NOMO-1 treated with dmso at 0.1 percent for 144 hours (cell line): ENCODE measurements at regions not wholly inside any gene's neighbourhood (a gene's known extent, or its start where the extent isn't known, plus 50 kb on each side); places are given as distances from the start of the nearest gene placed in this dataset.
A peak's percentile ranks its signal among the peaks of the same experiment; 100 is the strongest.

Experiments
- DNase-seq: peaks from one replicate; lab custom pipeline; 2025; ENCODE audit not compliant: unreplicated experiment; lab: John Stamatoyannopoulos, UW

- DNase-seq: no peak
These were observed 215.8 kb downstream of the SPTSSA start for GRCh38 chr14:34246206-34246605.

- DNase-seq: no peak
These were observed 218.6 kb downstream of the SPTSSA start for GRCh38 chr14:34243401-34243800.

GRCh38 chr14:34243001-34243400 lies 219.0 kb downstream of the SPTSSA start:
- DNase-seq: no peak

- DNase-seq: no peak
These were observed 220.8 kb downstream of the SPTSSA start for GRCh38 chr14:34241185-34241711.

- no peak for DNase-seq
These were observed 223.4 kb downstream of the SPTSSA start for GRCh38 chr14:34238610-34239009.

GRCh38 chr14:34237677-34238076 lies 224.4 kb downstream of the SPTSSA start:
- DNase-seq: no peak

GRCh38 chr14:34237081-34237480 lies 225.0 kb downstream of the SPTSSA start:
- no peak for DNase-seq

GRCh38 chr14:34235643-34236300 lies 226.3 kb downstream of the SPTSSA start:
- DNase-seq: no peak

GRCh38 chr14:34234258-34234657 lies 227.8 kb downstream of the SPTSSA start:
- no peak for DNase-seq

GRCh38 chr14:34233619-34234018 lies 228.4 kb downstream of the SPTSSA start:
- DNase-seq: no peak

- no peak for DNase-seq
These were observed 229.2 kb downstream of the SPTSSA start for GRCh38 chr14:34232790-34233189.

GRCh38 chr14:34231626-34232025 lies 230.4 kb downstream of the SPTSSA start:
- DNase-seq: no peak

- DNase-seq: no peak
These were observed 232.9 kb downstream of the SPTSSA start for GRCh38 chr14:34229140-34229539.

GRCh38 chr14:34228650-34228976 lies 233.4 kb downstream of the SPTSSA start:
- DNase-seq: no peak

GRCh38 chr14:34227834-34228649 lies 234.0 kb downstream of the SPTSSA start:
- no peak for DNase-seq

- DNase-seq: no peak
These were observed 237.8 kb downstream of the SPTSSA start for GRCh38 chr14:34224221-34224620.

- DNase-seq: no peak
These were observed 238.5 kb downstream of the SPTSSA start for GRCh38 chr14:34223373-34224148.

GRCh38 chr14:34222867-34223266 lies 239.2 kb downstream of the SPTSSA start:
- DNase-seq: no peak

GRCh38 chr14:34222122-34222521 lies 239.9 kb downstream of the SPTSSA start:
- DNase-seq: no peak

- peak; percentile 51 for DNase-seq
These were observed 241.1 kb downstream of the SPTSSA start for GRCh38 chr14:34220921-34221320.

- no peak for DNase-seq
These were observed 241.7 kb downstream of the SPTSSA start for GRCh38 chr14:34220378-34220706.
